ENCODE measurements at regions not wholly inside any gene's neighbourhood (a gene's known extent, or its start where the extent isn't known, plus 50 kb on each side); places are given as distances from the start of the nearest gene placed in this dataset.

DNA sequence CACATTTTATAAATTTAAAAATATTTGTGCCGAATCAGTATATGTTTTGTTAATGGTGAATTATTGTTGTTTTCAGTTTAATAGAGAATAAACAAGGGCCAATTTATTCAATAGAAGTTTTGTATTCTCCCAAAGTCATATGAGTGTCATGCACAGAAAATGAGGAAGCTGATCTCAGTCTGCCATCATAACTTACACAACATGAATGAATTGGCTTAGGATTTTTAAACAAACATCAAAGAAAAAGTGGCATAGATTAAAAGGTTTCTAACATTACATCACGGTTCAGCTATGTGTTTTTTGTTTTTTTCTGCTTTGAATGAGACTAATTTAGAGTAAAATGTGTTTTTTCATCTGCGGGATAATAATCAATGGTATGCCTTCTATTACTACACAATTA lies 123.4 kb upstream of the CTNNA2 start:
- no peaks in the 10 kb centered on the region for H3K27me3 ChIP-seq (ENCODE audit: control insufficient read depth, insufficient read depth, low read length)
- H3K36me3 ChIP-seq (ENCODE audit: control insufficient read depth, insufficient read depth, low read length): no peaks in the 10 kb centered on the region
- TF ChIP-seq, protein P1, sequence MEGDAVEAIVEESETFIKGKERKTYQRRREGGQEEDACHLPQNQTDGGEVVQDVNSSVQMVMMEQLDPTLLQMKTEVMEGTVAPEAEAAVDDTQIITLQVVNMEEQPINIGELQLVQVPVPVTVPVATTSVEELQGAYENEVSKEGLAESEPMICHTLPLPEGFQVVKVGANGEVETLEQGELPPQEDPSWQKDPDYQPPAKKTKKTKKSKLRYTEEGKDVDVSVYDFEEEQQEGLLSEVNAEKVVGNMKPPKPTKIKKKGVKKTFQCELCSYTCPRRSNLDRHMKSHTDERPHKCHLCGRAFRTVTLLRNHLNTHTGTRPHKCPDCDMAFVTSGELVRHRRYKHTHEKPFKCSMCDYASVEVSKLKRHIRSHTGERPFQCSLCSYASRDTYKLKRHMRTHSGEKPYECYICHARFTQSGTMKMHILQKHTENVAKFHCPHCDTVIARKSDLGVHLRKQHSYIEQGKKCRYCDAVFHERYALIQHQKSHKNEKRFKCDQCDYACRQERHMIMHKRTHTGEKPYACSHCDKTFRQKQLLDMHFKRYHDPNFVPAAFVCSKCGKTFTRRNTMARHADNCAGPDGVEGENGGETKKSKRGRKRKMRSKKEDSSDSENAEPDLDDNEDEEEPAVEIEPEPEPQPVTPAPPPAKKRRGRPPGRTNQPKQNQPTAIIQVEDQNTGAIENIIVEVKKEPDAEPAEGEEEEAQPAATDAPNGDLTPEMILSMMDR (IDR thresholded peaks at IDR 0.05; ENCODE audit: insufficient read depth, low read length, poor library complexity, severe bottlenecking): no peak
- H3K4me3 ChIP-seq (ENCODE audit: low read depth, low read length): no peak overlapping the region
- DNase-seq (ENCODE audit: low read depth): no peak

DNA sequence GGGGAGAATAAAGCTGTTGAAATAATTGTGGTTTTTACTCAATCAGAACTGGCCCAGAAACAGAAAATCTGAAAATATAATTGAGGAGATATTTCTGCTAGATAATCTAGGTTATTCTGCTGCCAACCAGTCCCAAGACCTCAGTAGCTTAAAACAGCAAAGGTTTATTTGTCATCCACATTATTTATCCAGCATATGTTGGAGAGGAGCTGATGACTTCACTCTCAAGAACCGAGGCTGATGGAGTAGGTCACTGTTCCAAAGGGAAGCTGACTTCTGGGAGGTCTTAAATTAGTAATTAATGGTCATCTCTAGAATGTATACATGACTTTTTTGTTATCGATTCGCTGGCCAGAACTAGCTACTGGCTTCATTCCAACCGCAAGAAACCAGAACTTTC lies 124.8 kb upstream of the CTNNA2 start:
- Histone ChIP-seq H3K36me3 (ENCODE audit: control insufficient read depth, insufficient read depth, low read length) (no peaks in the 10 kb centered on the region), H3K27me3 (ENCODE audit: control insufficient read depth, insufficient read depth, low read length) (no peaks in the 10 kb centered on the region), H3K4me3 (ENCODE audit: low read depth, low read length) (no peak overlapping the region)
- DNase-seq (ENCODE audit: low read depth): no peak
- TF ChIP-seq, protein P1 (IDR thresholded peaks at IDR 0.05; ENCODE audit: insufficient read depth, low read length, poor library complexity, severe bottlenecking): no peak

DNA sequence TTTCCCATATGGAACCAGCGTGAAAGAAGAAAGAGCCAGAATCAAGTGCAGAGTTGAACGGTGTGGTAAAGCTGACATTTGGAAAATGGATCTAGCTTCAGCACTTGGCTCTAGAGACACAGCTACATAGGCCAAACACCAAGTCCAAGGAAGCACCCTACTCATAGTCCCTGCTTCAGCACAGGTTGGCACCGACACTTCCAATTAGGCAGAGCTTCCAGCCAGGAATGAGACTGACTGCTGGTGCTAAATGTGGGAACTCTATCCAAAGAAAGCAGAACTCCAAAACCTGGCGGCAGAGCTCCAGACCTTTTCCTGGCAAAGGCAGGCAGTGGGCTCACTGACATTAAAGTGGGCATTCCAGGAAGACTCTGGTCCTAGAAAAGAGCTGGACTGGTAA lies 125.4 kb upstream of the CTNNA2 start:
- H3K36me3 ChIP-seq (ENCODE audit: control insufficient read depth, insufficient read depth, low read length): no peaks in the 10 kb centered on the region
- TF ChIP-seq, protein P1 (IDR thresholded peaks at IDR 0.05; ENCODE audit: insufficient read depth, low read length, poor library complexity, severe bottlenecking): no peak
- no peak overlapping the region for H3K4me3 ChIP-seq (ENCODE audit: low read depth, low read length)
- no peaks in the 10 kb centered on the region for H3K27me3 ChIP-seq (ENCODE audit: control insufficient read depth, insufficient read depth, low read length)
- DNase-seq (ENCODE audit: low read depth): no peak

DNA sequence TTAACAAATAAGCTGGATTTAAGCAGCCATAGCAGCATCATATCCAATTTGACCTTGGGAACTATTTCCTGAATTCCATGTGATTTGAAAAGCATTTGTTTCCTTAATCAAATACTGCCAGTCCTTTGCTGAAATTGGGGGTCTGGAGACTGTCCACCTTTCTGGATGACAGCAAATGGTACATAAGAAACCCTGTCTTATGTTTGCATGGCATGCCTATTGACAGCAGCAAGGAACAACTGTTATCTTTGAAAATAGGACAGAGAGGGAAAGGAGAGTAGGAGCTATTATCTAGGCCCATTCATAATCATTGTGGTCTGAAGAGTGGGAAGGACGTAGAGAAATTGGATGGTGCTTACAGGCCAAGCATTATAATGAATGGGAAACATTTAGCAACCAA lies 129.2 kb upstream of the CTNNA2 start:
- no peak for DNase-seq (ENCODE audit: low read depth)
- TF ChIP-seq, protein P1 (IDR thresholded peaks at IDR 0.05; ENCODE audit: insufficient read depth, low read length, poor library complexity, severe bottlenecking): no peak
- H3K27me3 ChIP-seq (ENCODE audit: control insufficient read depth, insufficient read depth, low read length): no peaks in the 10 kb centered on the region
- H3K4me3 ChIP-seq (ENCODE audit: low read depth, low read length): no peak overlapping the region
- H3K36me3 ChIP-seq (ENCODE audit: control insufficient read depth, insufficient read depth, low read length): no peaks in the 10 kb centered on the region

DNA sequence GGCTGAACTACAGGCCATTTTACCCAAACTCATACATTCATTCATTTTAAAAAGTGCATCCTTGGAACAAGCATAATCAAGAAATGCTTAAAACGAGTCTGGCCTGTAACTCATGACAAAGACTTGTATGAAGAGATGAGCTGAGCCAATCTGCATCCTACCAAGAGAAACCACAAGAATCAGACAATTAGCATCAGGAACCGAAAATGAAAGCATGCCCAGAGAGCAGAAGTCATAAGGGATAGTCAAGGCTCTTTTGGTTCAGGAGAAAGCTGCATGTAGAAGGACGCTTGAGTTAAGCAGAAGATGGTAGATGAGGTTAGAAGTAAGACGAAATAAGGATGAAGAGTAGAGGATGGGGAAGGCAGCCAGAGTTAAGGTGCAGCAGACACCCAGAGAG lies 137.0 kb upstream of the CTNNA2 start:
- TF ChIP-seq, protein P1 (IDR thresholded peaks at IDR 0.05; ENCODE audit: insufficient read depth, low read length, poor library complexity, severe bottlenecking): no peak
- Histone ChIP-seq H3K36me3 (ENCODE audit: control insufficient read depth, insufficient read depth, low read length) (no peaks in the 10 kb centered on the region), H3K27me3 (ENCODE audit: control insufficient read depth, insufficient read depth, low read length) (no peaks in the 10 kb centered on the region), H3K4me3 (ENCODE audit: low read depth, low read length) (no peak overlapping the region)
- DNase-seq (ENCODE audit: low read depth): no peak

DNA sequence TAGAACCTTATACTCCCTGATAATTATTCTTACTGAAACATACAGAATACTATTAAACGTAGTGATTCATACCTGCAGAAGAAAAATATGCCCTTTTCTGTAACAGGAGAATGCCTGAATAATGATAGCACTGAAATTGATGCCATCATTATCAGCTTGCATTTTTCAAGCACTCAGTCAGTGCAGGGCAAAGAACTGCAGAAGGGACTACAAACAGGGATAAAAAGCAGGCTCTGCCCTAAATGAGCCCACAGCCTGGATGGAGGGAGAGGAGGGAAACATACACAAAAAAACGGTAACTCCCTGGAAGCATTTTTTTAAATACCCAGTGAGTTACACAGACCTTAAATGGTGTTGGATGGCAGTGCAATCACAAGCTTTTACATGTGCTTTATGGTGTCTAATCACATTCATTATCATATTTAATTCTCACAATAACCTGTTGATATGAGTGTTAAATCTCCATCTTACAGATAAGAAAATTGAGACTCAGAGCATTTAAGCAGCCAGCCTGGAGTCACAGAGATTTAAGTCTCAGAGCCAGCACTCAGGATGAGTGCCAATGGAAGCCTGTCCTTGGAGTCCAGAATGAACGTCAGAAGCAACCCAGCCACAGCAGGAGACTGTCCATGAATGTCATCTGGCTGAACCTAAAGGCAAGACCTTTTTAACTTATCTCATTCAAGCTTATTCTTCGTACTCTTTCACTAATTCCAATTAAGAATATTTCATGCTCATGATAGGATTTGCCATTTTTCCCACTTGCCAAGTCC lies 139.3 kb upstream of the CTNNA2 start:
- H3K36me3 ChIP-seq (ENCODE audit: control insufficient read depth, insufficient read depth, low read length): no peaks in the 10 kb centered on the region
- TF ChIP-seq, protein P1 (IDR thresholded peaks at IDR 0.05; ENCODE audit: insufficient read depth, low read length, poor library complexity, severe bottlenecking): no peak
- H3K27me3 ChIP-seq (ENCODE audit: control insufficient read depth, insufficient read depth, low read length): no peaks in the 10 kb centered on the region
- DNase-seq (ENCODE audit: low read depth): no peak
- no peak overlapping the region for H3K4me3 ChIP-seq (ENCODE audit: low read depth, low read length)
